GM10266 (cell line): ENCODE measurements at regions not wholly inside any gene's neighbourhood (a gene's known extent, or its start where the extent isn't known, plus 50 kb on each side); places are given as distances from the start of the nearest gene placed in this dataset.

Experiments used
- DNase-seq: peaks from one replicate; pipeline ENCODE4 v3.0.0; 2012; ENCODE audit errors: extremely low spot score
- TF ChIP-seq, protein P1 (sequence below): IDR thresholded peaks from 2 replicates; pipeline ENCODE4 v1.5.1; 2012; ENCODE audit warnings: mild to moderate bottlenecking, low read depth; ENCODE audit not compliant: control insufficient read depth, insufficient read depth; ENCODE audit errors: missing control alignments

DNA sequence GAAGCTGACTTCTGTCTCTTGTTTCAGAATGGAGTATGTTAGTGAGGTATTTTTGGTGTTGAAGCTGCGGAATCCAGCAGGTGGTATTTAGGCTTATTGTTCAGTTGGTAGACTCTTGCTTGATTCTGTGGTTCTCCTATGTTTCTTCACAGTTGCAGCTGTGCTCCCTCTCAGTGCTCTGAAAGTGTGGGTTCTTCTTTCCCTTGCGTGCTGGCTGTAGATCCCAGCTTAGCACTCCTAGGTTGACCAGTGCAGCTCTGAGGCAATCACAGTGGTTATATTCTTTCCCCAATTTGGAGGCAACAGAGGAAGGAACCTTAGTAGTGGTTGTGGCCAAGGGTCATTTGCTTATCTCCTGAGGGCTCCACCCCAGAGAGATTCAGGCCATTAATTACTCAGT, 269.2 kb upstream of the NRIP1 start:
- DNase-seq, result no peak
- TF ChIP-seq, protein P1, sequence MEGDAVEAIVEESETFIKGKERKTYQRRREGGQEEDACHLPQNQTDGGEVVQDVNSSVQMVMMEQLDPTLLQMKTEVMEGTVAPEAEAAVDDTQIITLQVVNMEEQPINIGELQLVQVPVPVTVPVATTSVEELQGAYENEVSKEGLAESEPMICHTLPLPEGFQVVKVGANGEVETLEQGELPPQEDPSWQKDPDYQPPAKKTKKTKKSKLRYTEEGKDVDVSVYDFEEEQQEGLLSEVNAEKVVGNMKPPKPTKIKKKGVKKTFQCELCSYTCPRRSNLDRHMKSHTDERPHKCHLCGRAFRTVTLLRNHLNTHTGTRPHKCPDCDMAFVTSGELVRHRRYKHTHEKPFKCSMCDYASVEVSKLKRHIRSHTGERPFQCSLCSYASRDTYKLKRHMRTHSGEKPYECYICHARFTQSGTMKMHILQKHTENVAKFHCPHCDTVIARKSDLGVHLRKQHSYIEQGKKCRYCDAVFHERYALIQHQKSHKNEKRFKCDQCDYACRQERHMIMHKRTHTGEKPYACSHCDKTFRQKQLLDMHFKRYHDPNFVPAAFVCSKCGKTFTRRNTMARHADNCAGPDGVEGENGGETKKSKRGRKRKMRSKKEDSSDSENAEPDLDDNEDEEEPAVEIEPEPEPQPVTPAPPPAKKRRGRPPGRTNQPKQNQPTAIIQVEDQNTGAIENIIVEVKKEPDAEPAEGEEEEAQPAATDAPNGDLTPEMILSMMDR, result no peak

DNA sequence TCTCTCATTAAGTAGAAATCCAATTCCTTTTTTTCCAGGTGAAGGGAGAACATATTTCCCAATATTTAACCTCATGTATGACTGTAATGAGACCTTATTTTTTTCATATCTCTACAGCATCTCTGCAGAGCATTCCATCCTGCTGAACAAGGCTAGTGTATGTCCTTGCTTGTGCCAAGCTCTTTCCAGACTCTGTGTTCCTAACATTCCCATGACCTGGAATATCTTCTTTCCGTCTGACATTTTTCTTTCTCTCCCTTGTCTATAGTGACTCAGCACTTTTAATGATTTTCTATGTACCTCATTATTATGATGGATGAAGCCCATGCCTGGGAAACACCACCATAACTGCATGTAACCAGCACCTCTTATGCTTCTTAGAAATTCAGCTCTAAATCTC, 278.3 kb upstream of the NRIP1 start:
- no peak for DNase-seq
- TF ChIP-seq, protein P1, result no peak

- TF ChIP-seq, protein P1, result no peak
These were observed 287.2 kb upstream of the NRIP1 start for GRCh38 chr21:15352009-15352408.

GRCh38 chr21:15353546-15353945, 288.7 kb upstream of the NRIP1 start:
- DNase-seq, result no peak
- TF ChIP-seq, protein P1, result no peak

More at GRCh38 chr21:15352009-15352408, 287.2 kb upstream of the NRIP1 start:
- no peak for DNase-seq

GRCh38 chr21:15354516-15354915, 289.7 kb upstream of the NRIP1 start:
- TF ChIP-seq, protein P1, result no peak
- no peak for DNase-seq

DNA sequence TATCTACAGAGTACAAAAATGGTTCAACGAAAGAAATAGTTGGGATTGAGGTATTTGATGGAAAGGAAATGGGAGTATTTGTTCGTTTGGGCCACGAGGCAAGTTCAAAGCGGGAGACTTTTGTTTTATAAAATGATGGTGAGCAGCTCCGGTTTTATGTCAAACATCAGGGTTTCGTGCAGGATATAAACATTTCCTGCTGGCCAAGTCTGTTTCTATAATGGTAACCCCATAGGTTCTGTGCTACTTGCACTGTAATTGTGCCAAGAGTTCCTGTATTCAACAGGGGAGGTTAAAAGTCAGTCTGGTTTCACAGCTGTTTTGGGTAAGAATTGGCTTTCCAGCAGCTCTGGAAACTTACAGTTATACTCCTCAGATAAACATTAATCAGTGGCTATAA, 290.3 kb upstream of the NRIP1 start:
- TF ChIP-seq, protein P1, result no peak
- DNase-seq, result no peak

- TF ChIP-seq, protein P1, result no peak
- DNase-seq, result no peak
These were observed 294.5 kb upstream of the NRIP1 start for GRCh38 chr21:15359251-15359650.
